GM12878 (cell line): ENCODE measurements at regions not wholly inside any gene's neighbourhood (a gene's known extent, or its start where the extent isn't known, plus 50 kb on each side); places are given as distances from the start of the nearest gene placed in this dataset.

ENCODE experiments used
- ATAC-seq: fragments of 200-7000 bp; cut with Tn5 transposase; 3 replicates; pipeline ENCODE4 v1.9.1; 2020; ENCODE audit warnings: mild to moderate bottlenecking, moderate library complexity
- BruUV-seq: library from RNA; stranded (reverse); fragments of 400-500 nt; replicated peaks from 2 replicates; lab custom pipeline; 2021; lab: Mats Ljungman, UMichigan
- CTCF ChIA-PET: fragments of 300-600 bp; sonication (Branson Sonifier 250); formaldehyde crosslinking; extraction: SDS; loops from one replicate; lab custom pipeline; 2021; ENCODE audit warnings: inconsistent platforms; lab: Yijun Ruan, JAX
- POLR2A ChIA-PET: fragments of 350-600 bp; formaldehyde crosslinking; extraction: SDS; loops from one replicate; lab custom pipeline; 2021; ENCODE audit warnings: inconsistent platforms; lab: Charles Lee
- RAD21 ChIA-PET: fragments of 300-600 bp; sonication (Branson Sonifier 250); formaldehyde crosslinking; loops from one replicate; lab custom pipeline; 2023; ENCODE audit warnings: antibody characterized with exemption; ENCODE audit not compliant: unreplicated experiment; lab: Charles Lee
- SMC1A ChIA-PET: fragments of 300-600 bp; sonication (Branson Sonifier 250); formaldehyde crosslinking; loops from one replicate; lab custom pipeline; 2023; ENCODE audit not compliant: unreplicated experiment, uncharacterized antibody; lab: Charles Lee
- DNase-seq: peaks from one replicate; pipeline ENCODE4 v3.0.0-alpha.2; 2011; ENCODE audit warnings: low read depth, low spot score
- FAIRE-seq: peaks from 3 replicates; lab custom pipeline; 2011; peaks lifted over from hg19 to GRCh38; lab: Jason Lieb, UNC
- H2AFZ ChIP-seq: 2 replicates; pipeline ENCODE4 v1.6.0; 2011; ENCODE audit warnings: low read depth, low read length, control low read depth; ENCODE audit not compliant: control insufficient read depth
- H3K27ac ChIP-seq: 2 replicates; pipeline ENCODE4 v1.5.1; 2011; ENCODE audit warnings: control low read depth; ENCODE audit not compliant: control insufficient read depth, insufficient read depth
- H3K27me3 ChIP-seq, 2 experiments: replicated peaks in 1 of 2; 2 replicates each; pipeline versions ENCODE4 v1.6.0 to v1.6.1; 2011; ENCODE audit warnings: low read length in 1 of 2; ENCODE audit not compliant: control insufficient read depth in 2 of 2, insufficient read depth in 2 of 2
- H3K36me3 ChIP-seq, 2 experiments: 2 replicates each; pipeline ENCODE4 v1.5.1; 2011; ENCODE audit warnings: low read length in 1 of 2; ENCODE audit not compliant: control insufficient read depth in 2 of 2, insufficient read depth in 2 of 2
- H3K4me1 ChIP-seq: 2 replicates; pipeline ENCODE4 v1.6.1; 2011; ENCODE audit warnings: mild to moderate bottlenecking, low read length, moderate library complexity, mixed read lengths; ENCODE audit not compliant: control insufficient read depth, insufficient read depth
- H3K4me2 ChIP-seq: 2 replicates; pipeline ENCODE4 v1.6.0; 2011; ENCODE audit warnings: control low read depth; ENCODE audit not compliant: control insufficient read depth, insufficient read depth
- H3K4me3 ChIP-seq: fragments of 200-600 bp; sonication (generic); 2 replicates; pipeline ENCODE4 v1.5.1; 2016
- H3K79me2 ChIP-seq: 2 replicates; pipeline ENCODE4 v1.6.0; 2011; ENCODE audit warnings: low read length; ENCODE audit not compliant: control insufficient read depth, insufficient read depth
- H3K9ac ChIP-seq: 2 replicates; pipeline ENCODE4 v1.8.0; 2011; ENCODE audit warnings: low read length, control low read depth, mixed read lengths; ENCODE audit not compliant: control insufficient read depth, insufficient read depth
- H3K9me3 ChIP-seq: replicated peaks from 3 replicates; pipeline ENCODE4 v1.5.1; 2011; ENCODE audit warnings: mild to moderate bottlenecking, low read length; ENCODE audit not compliant: control insufficient read depth, insufficient read depth
- H4K20me1 ChIP-seq: 2 replicates; pipeline ENCODE4 v1.6.0; 2011; ENCODE audit not compliant: control insufficient read depth, insufficient read depth
- CBX5 ChIP-seq: sonication (generic); IDR thresholded peaks from 2 replicates; pipeline ENCODE4 v1.6.1; 2016; ENCODE audit warnings: low read depth, moderate library complexity, mild to moderate bottlenecking, inconsistent platforms
- CHD2 ChIP-seq: IDR thresholded peaks from 2 replicates; pipeline ENCODE4 v1.6.1; 2011; ENCODE audit warnings: low read depth, low read length, improper control_type of control experiment, borderline replicate concordance
- HCFC1 ChIP-seq: fragments of 150-350 bp; IDR thresholded peaks from 2 replicates; pipeline ENCODE4 v1.6.1; 2014; ENCODE audit warnings: low read length
- HDAC6 ChIP-seq: fragments of 200-600 bp; sonication (generic); IDR thresholded peaks from one replicate; pipeline ENCODE4 v1.8.0; 2017; ENCODE audit warnings: antibody characterized with exemption; ENCODE audit not compliant: unreplicated experiment
- MLLT1 ChIP-seq: fragments of 450-650 bp; IDR thresholded peaks from 2 replicates; pipeline ENCODE4 v1.6.1; 2016; ENCODE audit warnings: mild to moderate bottlenecking
- NFYB ChIP-seq: IDR thresholded peaks from 2 replicates; pipeline ENCODE4 v1.6.1; 2011; ENCODE audit warnings: low read depth, mild to moderate bottlenecking, low read length, improper control_type of control experiment, moderate library complexity; ENCODE audit not compliant: insufficient read depth
- NR2F1 ChIP-seq: fragments of 450-650 bp; conservative IDR thresholded peaks from 2 replicates; pipeline ENCODE4 v1.6.1; 2017; ENCODE audit warnings: mild to moderate bottlenecking
- PML ChIP-seq: IDR thresholded peaks from 2 replicates; pipeline ENCODE4 v1.6.1; 2012; ENCODE audit warnings: low read length, inconsistent platforms
- POLR2AphosphoS2 ChIP-seq: IDR thresholded peaks from 2 replicates; pipeline ENCODE4 v1.6.1; 2011; ENCODE audit warnings: low read depth, mild to moderate bottlenecking, low read length, improper control_type of control experiment, moderate library complexity
- POU2F2 ChIP-seq: IDR thresholded peaks from 3 replicates; pipeline ENCODE4 v1.6.1; 2011; ENCODE audit warnings: low read depth, mild to moderate bottlenecking, low read length, borderline replicate concordance
- RAD21 ChIP-seq: IDR thresholded peaks from 2 replicates; pipeline ENCODE4 v1.6.1; 2011; ENCODE audit warnings: mild to moderate bottlenecking, low read depth, low read length, moderate library complexity; ENCODE audit not compliant: insufficient read depth
- SUPT20H ChIP-seq: IDR thresholded peaks from 2 replicates; pipeline ENCODE4 v1.6.1; 2011; ENCODE audit warnings: low read depth, mild to moderate bottlenecking, low read length, moderate library complexity, borderline replicate concordance; ENCODE audit not compliant: control insufficient read depth
- TCF3 ChIP-seq: IDR thresholded peaks from 2 replicates; pipeline ENCODE4 v1.6.1; 2012; ENCODE audit warnings: low read depth, mild to moderate bottlenecking, low read length, borderline replicate concordance; ENCODE audit not compliant: insufficient read depth
- ZNF207 ChIP-seq: fragments of 450-650 bp; IDR thresholded peaks from 2 replicates; pipeline ENCODE4 v1.6.1; 2014; ENCODE audit warnings: antibody characterized with exemption, mild to moderate bottlenecking, borderline replicate concordance
- WGBS: methylation state at CpG from one replicate; pipeline ENCODE4 v1.1.6; 2016; ENCODE audit warnings: low lambda C conversion rate; ENCODE audit not compliant: insufficient replicate concordance, insufficient coverage; ENCODE audit errors: missing lambda C conversion rate; 5-methylcytosine and 5-hydroxymethylcytosine counted together
- in situ Hi-C: fragments of 300-500 bp; cut with MboI; formaldehyde crosslinking; loops from 9 replicates; pipeline ENCODE4 v1.14.3; 2018; ENCODE audit warnings: mixed read lengths
- intact Hi-C: fragments of 100-400 bp; cut with micrococcal nuclease; formaldehyde crosslinking; loops from one replicate; pipeline ENCODE4 v1.14.2; 2022; ENCODE audit not compliant: unreplicated experiment
- TF ChIP-seq, protein P1 (sequence below): fragments of 450-650 bp; IDR thresholded peaks from 2 replicates; pipeline ENCODE4 v1.6.1; 2017; ENCODE audit warnings: mild to moderate bottlenecking, moderate library complexity
- TF ChIP-seq, protein P2 (sequence below): fragments of 450-650 bp; IDR thresholded peaks from 2 replicates; pipeline ENCODE4 v1.6.1; 2017; ENCODE audit warnings: borderline replicate concordance
- TF ChIP-seq, protein P3 (sequence below): IDR thresholded peaks from 2 replicates; pipeline ENCODE4 v1.6.1; 2012; ENCODE audit warnings: low read depth, low read length, improper control_type of control experiment

- no peaks in the 10 kb centered on the region for H3K36me3 ChIP-seq
- POLR2A ChIA-PET: no interaction called here
- no TSS peak for BruUV-seq
- CTCF ChIA-PET: interaction anchor here (0.7 to 4.4 kb wide), 11 partner anchors 10 to 504 kb away, joined by 3 to 36 read pairs (median 6); no protein-coding TSS in a partner anchor
- peaks cover 3 to 5% of the 10 kb centered on the region in 2 experiments; a peak in 3 of 4 replicates for H3K27me3 ChIP-seq
- no peaks in the 10 kb centered on the region for H3K9me3 ChIP-seq
- no peak overlapping the region for H3K9ac ChIP-seq
- no peaks in the 10 kb centered on the region for H4K20me1 ChIP-seq
- no peak overlapping the region for H3K4me3 ChIP-seq
- DNase-seq (no peak), ATAC-seq (no peak), FAIRE-seq (no peak)
- in situ Hi-C loops (no loop called here), intact Hi-C loops (no loop called here)
- WGBS: 38% methylated on average over 9 of the region's 9 CpGs
- no peak overlapping the region for H3K4me2 ChIP-seq
- H2AFZ ChIP-seq: no peak overlapping the region
- no peak overlapping the region for H3K27ac ChIP-seq
- no peaks in the 10 kb centered on the region for H3K79me2 ChIP-seq
- RAD21 ChIA-PET: interaction anchor here (0.6 to 0.9 kb wide), 2 partner anchors 9 to 142 kb away, joined by 3 read pairs; partner anchors contain the start of gene CIBAR2
- SMC1A ChIA-PET: interaction anchor here (3.0 kb wide), 1 partner anchor 139 kb away, joined by 10 read pairs; no protein-coding TSS in a partner anchor
- peaks cover 3% of the 10 kb centered on the region; the same call in 1 of the 2 replicates for H3K4me1 ChIP-seq
- TF ChIP-seq PML (no peak), POU2F2 (no peak), CHD2 (no peak), POLR2AphosphoS2 (no peak), MLLT1 (no peak), HDAC6 (no peak), SUPT20H (no peak), NR2F1 (no peak), RAD21 (no peak), CBX5 (no peak), TCF3 (no peak), HCFC1 (no peak), ZNF207 (no peak), NFYB (no peak)
- TF ChIP-seq, protein P1, sequence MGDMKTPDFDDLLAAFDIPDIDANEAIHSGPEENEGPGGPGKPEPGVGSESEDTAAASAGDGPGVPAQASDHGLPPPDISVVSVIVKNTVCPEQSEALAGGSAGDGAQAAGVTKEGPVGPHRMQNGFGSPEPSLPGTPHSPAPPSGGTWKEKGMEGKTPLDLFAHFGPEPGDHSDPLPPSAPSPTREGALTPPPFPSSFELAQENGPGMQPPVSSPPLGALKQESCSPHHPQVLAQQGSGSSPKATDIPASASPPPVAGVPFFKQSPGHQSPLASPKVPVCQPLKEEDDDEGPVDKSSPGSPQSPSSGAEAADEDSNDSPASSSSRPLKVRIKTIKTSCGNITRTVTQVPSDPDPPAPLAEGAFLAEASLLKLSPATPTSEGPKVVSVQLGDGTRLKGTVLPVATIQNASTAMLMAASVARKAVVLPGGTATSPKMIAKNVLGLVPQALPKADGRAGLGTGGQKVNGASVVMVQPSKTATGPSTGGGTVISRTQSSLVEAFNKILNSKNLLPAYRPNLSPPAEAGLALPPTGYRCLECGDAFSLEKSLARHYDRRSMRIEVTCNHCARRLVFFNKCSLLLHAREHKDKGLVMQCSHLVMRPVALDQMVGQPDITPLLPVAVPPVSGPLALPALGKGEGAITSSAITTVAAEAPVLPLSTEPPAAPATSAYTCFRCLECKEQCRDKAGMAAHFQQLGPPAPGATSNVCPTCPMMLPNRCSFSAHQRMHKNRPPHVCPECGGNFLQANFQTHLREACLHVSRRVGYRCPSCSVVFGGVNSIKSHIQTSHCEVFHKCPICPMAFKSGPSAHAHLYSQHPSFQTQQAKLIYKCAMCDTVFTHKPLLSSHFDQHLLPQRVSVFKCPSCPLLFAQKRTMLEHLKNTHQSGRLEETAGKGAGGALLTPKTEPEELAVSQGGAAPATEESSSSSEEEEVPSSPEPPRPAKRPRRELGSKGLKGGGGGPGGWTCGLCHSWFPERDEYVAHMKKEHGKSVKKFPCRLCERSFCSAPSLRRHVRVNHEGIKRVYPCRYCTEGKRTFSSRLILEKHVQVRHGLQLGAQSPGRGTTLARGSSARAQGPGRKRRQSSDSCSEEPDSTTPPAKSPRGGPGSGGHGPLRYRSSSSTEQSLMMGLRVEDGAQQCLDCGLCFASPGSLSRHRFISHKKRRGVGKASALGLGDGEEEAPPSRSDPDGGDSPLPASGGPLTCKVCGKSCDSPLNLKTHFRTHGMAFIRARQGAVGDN: no peak
- TF ChIP-seq, protein P2, sequence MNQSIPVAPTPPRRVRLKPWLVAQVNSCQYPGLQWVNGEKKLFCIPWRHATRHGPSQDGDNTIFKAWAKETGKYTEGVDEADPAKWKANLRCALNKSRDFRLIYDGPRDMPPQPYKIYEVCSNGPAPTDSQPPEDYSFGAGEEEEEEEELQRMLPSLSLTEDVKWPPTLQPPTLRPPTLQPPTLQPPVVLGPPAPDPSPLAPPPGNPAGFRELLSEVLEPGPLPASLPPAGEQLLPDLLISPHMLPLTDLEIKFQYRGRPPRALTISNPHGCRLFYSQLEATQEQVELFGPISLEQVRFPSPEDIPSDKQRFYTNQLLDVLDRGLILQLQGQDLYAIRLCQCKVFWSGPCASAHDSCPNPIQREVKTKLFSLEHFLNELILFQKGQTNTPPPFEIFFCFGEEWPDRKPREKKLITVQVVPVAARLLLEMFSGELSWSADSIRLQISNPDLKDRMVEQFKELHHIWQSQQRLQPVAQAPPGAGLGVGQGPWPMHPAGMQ: no peak
- TF ChIP-seq, protein P3, sequence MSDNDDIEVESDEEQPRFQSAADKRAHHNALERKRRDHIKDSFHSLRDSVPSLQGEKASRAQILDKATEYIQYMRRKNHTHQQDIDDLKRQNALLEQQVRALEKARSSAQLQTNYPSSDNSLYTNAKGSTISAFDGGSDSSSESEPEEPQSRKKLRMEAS: no peak
These were observed 141.8 kb upstream of the CIBAR2 start for GRCh38 chr16:85254051-85254450.
